HepG2 (cell line): ENCODE measurements at regions not wholly inside any gene's neighbourhood (a gene's known extent, or its start where the extent isn't known, plus 50 kb on each side); places are given as distances from the start of the nearest gene placed in this dataset.

Source experiments
- ATAC-seq: fragments of 200-7000 bp; cut with Tn5 transposase; 3 replicates; pipeline ENCODE4 v1.9.1; 2020; ENCODE audit warnings: mild to moderate bottlenecking, moderate library complexity
- BruUV-seq: library from RNA; stranded (reverse); fragments of 400-500 nt; replicated peaks from 2 replicates; lab custom pipeline; 2021; lab: Mats Ljungman, UMichigan
- CTCF ChIA-PET: fragments of 300-600 bp; formaldehyde crosslinking; extraction: SDS; loops from one replicate; lab custom pipeline; 2021; ENCODE audit warnings: low total read pairs, inconsistent platforms, low intra/inter-chr PET ratio; lab: Yijun Ruan, JAX
- POLR2A ChIA-PET: fragments of 350-600 bp; sonication (Branson Sonifier 250); formaldehyde crosslinking; loops from one replicate; lab custom pipeline; 2020; ENCODE audit warnings: antibody characterized with exemption, inconsistent platforms; lab: Yijun Ruan, JAX
- DNase-seq: peaks from one replicate; pipeline ENCODE4 v3.0.0-alpha.2; 2015; ENCODE audit warnings: low spot score
- FAIRE-seq: peaks from 3 replicates; lab custom pipeline; 2011; peaks lifted over from hg19 to GRCh38; lab: Jason Lieb, UNC
- H2AFZ ChIP-seq: one replicate; pipeline ENCODE4 v1.6.1; 2011; ENCODE audit warnings: low read length, inconsistent platforms
- H3K27ac ChIP-seq: fragments of 300-600 bp; 3 replicates; pipeline ENCODE4 v1.8.0; 2011; ENCODE audit warnings: mixed run types, mild to moderate bottlenecking, mixed read lengths, low read length, inconsistent platforms; ENCODE audit not compliant: insufficient read depth; ENCODE audit errors: extremely low read length
- H3K27me3 ChIP-seq, 2 experiments: fragments of 200-600 bp in 1 of 2; 2 replicates in 1 of 2; 3 replicates in 1 of 2; pipeline versions ENCODE4 v1.6.0 to v1.8.0; 2011; ENCODE audit warnings: low read length in 2 of 2, mild to moderate bottlenecking in 2 of 2, moderate library complexity in 2 of 2, inconsistent platforms in 1 of 2; ENCODE audit not compliant: insufficient read depth in 2 of 2, control insufficient read depth in 1 of 2
- H3K36me3 ChIP-seq, 2 experiments: fragments of 200-600 bp in 1 of 2; replicated peaks in 1 of 2; 2 replicates in 1 of 2; 3 replicates in 1 of 2; pipeline versions ENCODE4 v1.5.1 to v1.8.0; 2011; ENCODE audit warnings: low read length in 2 of 2, inconsistent platforms in 1 of 2; ENCODE audit not compliant: insufficient read depth in 2 of 2, control insufficient read depth in 1 of 2
- H3K4me1 ChIP-seq: 2 replicates; pipeline ENCODE4 v1.5.1; 2012; ENCODE audit warnings: low read length, inconsistent platforms; ENCODE audit not compliant: insufficient read depth
- H3K4me2 ChIP-seq: 2 replicates; pipeline ENCODE4 v1.6.0; 2011; ENCODE audit warnings: low read depth, low read length, inconsistent platforms
- H3K4me3 ChIP-seq, 3 experiments: fragments of 200-600 bp in 1 of 3; sonication (generic), shearing (Covaris generic) in 1 of 3; replicated peaks in 1 of 3; 2 replicates each; pipeline ENCODE4 v1.5.1; 2011 to 2016; ENCODE audit warnings: low read length in 3 of 3, inconsistent platforms in 2 of 3, low read depth in 2 of 3, mild to moderate bottlenecking in 2 of 3, control low read depth in 1 of 3, mixed read lengths in 1 of 3; ENCODE audit not compliant: insufficient read depth in 1 of 3
- H3K79me2 ChIP-seq: one replicate; pipeline ENCODE4 v1.6.1; 2011; ENCODE audit warnings: low read length, inconsistent platforms; ENCODE audit not compliant: insufficient read depth
- H3K9ac ChIP-seq: 2 replicates; pipeline ENCODE4 v1.6.0; 2011; ENCODE audit warnings: mild to moderate bottlenecking, low read depth, low read length, inconsistent platforms; ENCODE audit not compliant: insufficient read depth
- H3K9me3 ChIP-seq: 2 replicates; pipeline ENCODE4 v1.5.1; 2012; ENCODE audit warnings: mild to moderate bottlenecking, low read length
- H4K20me1 ChIP-seq: 2 replicates; pipeline ENCODE4 v1.6.0; 2011; ENCODE audit warnings: inconsistent platforms, mild to moderate bottlenecking, low read length, moderate library complexity; ENCODE audit not compliant: insufficient read depth
- HNF4G ChIP-seq, 2 experiments: sonication (generic) in 1 of 2; formaldehyde crosslinking in 1 of 2; IDR thresholded peaks; 2 replicates each; pipeline versions ENCODE4 v1.4.0 to v1.6.1; 2011 to 2020; ENCODE audit warnings: borderline replicate concordance in 2 of 2, low read depth in 2 of 2, mild to moderate bottlenecking in 2 of 2, low read length in 1 of 2, missing genetic modification reagents in 1 of 2, moderate library complexity in 1 of 2
- NCOA5 ChIP-seq: sonication (generic); formaldehyde crosslinking; IDR thresholded peaks from 2 replicates; pipeline ENCODE4 v1.4.0; 2020; ENCODE audit warnings: missing genetic modification reagents
- NR2F1 ChIP-seq, 2 experiments: fragments of 450-650 bp in 1 of 2; formaldehyde crosslinking in 1 of 2; IDR thresholded peaks; 2 replicates each; pipeline versions ENCODE4 v1.5.0 to v1.6.1; 2016 to 2020; ENCODE audit warnings: mild to moderate bottlenecking in 1 of 2, missing compliant biosample characterization in 1 of 2, missing genetic modification reagents in 1 of 2, moderate library complexity in 1 of 2
- TAF1 ChIP-seq: sonication (generic); formaldehyde crosslinking; IDR thresholded peaks from 2 replicates; pipeline ENCODE4 v1.4.0; 2020; ENCODE audit warnings: missing genetic modification reagents
- WGBS: methylation state at CpG from one replicate; pipeline ENCODE4 v1.1.6; 2017; ENCODE audit warnings: low lambda C conversion rate; 5-methylcytosine and 5-hydroxymethylcytosine counted together
- in situ Hi-C: cut with HindIII; loops from 2 replicates; pipeline ENCODE4 v1.10.0; 2017; ENCODE audit warnings: low pct_unique_long_range_greater_than_20kb; ENCODE audit not compliant: extremely low pct_ligation_motif_present
- intact Hi-C: fragments of 100-400 bp; cut with micrococcal nuclease; formaldehyde crosslinking; loops from one replicate; pipeline ENCODE4 v1.10.0; 2022; ENCODE audit not compliant: unreplicated experiment
- TF ChIP-seq, protein P1 (sequence below): sonication (generic); formaldehyde crosslinking; IDR thresholded peaks from 2 replicates; pipeline ENCODE4 v1.8.0; 2022; ENCODE audit warnings: missing genetic modification reagents, mild to moderate bottlenecking, moderate library complexity, borderline replicate concordance
- TF ChIP-seq, protein P2 (sequence below): IDR thresholded peaks from 2 replicates; pipeline ENCODE4 v1.6.1; 2016; ENCODE audit warnings: low read depth, borderline replicate concordance

DNA sequence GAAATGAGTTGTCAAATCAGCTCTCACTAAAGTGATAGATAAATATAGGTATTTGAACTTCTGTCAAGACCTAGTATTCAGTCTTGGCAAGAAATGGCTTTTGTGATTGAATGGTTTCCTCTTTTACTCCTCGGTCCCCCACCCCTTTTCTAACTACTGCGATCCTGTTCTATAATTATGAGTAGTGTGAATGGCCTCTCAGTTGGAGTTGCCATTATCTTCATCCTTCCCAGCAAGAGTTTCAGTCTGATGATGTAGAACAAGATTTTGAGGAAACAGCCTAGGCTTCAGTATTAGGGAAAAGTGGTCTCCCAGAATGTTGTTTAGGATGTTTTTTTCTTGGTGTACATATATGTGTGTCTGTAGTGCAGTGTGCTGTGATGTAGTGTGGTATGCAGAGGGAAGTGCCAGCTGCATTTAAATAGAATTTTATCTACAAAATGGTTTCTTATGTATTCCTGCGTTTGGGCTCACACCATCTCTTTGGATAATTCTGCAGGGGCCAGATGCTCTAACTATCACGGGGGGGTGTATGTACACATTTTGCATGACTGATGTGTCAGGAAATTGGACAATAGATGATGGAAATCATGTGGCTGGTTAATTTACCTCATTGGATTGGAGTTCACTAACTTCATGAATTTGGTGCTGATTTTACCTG lies 180.1 kb upstream of the MMS22L start:
- Histone ChIP-seq H3K27ac (no peak overlapping the region), H3K36me3 (no peaks in the 10 kb centered on the region), H3K4me3 (no peak overlapping the region), H3K9ac (no peak overlapping the region), H3K4me2 (no peak overlapping the region), H2AFZ (no peak overlapping the region), H4K20me1 (no peaks in the 10 kb centered on the region), H3K4me1 (no peaks in the 10 kb centered on the region), H3K79me2 (no peaks in the 10 kb centered on the region), H3K9me3 (no peaks in the 10 kb centered on the region), H3K27me3 (peaks cover 0 to 1% of the 10 kb centered on the region in 2 experiments; a peak in 2 of 5 replicates)
- POLR2A ChIA-PET, result no interaction called here
- intact Hi-C loops (no loop called here), in situ Hi-C loops (no loop called here)
- FAIRE-seq (no peak), DNase-seq (no peak), ATAC-seq (no peak)
- no TSS peak for BruUV-seq
- TF ChIP-seq, protein P1, sequence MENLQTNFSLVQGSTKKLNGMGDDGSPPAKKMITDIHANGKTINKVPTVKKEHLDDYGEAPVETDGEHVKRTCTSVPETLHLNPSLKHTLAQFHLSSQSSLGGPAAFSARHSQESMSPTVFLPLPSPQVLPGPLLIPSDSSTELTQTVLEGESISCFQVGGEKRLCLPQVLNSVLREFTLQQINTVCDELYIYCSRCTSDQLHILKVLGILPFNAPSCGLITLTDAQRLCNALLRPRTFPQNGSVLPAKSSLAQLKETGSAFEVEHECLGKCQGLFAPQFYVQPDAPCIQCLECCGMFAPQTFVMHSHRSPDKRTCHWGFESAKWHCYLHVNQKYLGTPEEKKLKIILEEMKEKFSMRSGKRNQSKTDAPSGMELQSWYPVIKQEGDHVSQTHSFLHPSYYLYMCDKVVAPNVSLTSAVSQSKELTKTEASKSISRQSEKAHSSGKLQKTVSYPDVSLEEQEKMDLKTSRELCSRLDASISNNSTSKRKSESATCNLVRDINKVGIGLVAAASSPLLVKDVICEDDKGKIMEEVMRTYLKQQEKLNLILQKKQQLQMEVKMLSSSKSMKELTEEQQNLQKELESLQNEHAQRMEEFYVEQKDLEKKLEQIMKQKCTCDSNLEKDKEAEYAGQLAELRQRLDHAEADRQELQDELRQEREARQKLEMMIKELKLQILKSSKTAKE (CRISPR knock-in tag), result no peak
- WGBS, result 0% methylated on average over 4 of the region's 4 CpGs
- CTCF ChIA-PET, result no interaction called here

DNA sequence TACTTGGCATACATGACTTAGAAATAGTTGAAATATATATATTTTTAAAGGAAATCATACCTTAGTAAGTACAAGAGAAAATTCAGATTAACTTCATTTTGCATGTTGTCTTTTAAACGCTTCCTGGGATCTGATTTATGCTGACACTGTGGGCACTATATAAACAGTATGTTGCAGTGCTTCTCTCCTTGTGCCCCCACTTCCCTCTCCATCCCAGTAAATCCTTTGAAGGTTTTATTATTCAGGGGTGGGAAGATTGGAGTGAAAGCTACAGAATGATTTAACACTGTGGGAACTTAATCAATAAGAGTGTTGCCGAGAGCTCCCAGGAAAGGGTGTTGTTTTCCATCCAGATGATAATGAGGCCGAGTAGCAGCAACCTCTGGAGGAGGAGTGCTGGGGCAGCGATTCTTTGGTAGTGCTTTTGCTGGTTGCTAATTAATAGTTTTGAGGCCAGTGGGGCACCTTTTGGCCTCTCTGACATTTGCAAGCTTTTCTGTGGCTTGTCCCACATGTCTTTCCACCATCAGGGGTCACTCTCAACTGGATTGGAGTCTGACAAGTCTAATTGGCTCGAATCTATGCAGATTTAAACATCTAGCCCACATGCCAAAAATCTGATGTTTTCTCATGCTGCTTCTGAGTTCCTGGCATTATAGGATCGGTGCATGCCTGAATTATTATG lies 183.0 kb upstream of the MMS22L start:
- ATAC-seq (no peak), DNase-seq (no peak), FAIRE-seq (no peak)
- in situ Hi-C loops (no loop called here), intact Hi-C loops (no loop called here)
- Histone ChIP-seq H4K20me1 (no peaks in the 10 kb centered on the region), H3K36me3 (no peaks in the 10 kb centered on the region), H3K4me3 (no peak overlapping the region), H3K4me1 (no peaks in the 10 kb centered on the region), H3K9ac (no peak overlapping the region), H2AFZ (no peak overlapping the region), H3K9me3 (no peaks in the 10 kb centered on the region), H3K27me3 (no peaks in the 10 kb centered on the region), H3K4me2 (no peak overlapping the region), H3K79me2 (no peaks in the 10 kb centered on the region), H3K27ac (no peak overlapping the region)
- 2% methylated on average over 5 of the region's 6 CpGs for WGBS
- no TSS peak for BruUV-seq
- ChIA-PET POLR2A (no interaction called here), CTCF (no interaction called here)
- TF ChIP-seq, protein P2, sequence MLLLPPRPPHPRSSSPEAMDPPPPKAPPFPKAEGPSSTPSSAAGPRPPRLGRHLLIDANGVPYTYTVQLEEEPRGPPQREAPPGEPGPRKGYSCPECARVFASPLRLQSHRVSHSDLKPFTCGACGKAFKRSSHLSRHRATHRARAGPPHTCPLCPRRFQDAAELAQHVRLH, result no peak
- no peak for TF ChIP-seq NCOA5 (CRISPR knock-in tag)
- no peak for TF ChIP-seq NR2F1 (CRISPR knock-in tag; IDR thresholded peaks at IDR 0.05)
- no peak for TF ChIP-seq TAF1
- no peak for TF ChIP-seq HNF4G (IDR thresholded peaks at IDR 0.05; ENCODE audit: borderline replicate concordance, low read depth, low read length)
- TF ChIP-seq HNF4G (CRISPR knock-in tag; IDR thresholded peaks at IDR 0.05; ENCODE audit: borderline replicate concordance, low read depth), result no peak
